Right atrium auricular region (tissue), 2 donors: ENCODE measurements at regions not wholly inside any gene's neighbourhood (a gene's known extent, or its start where the extent isn't known, plus 50 kb on each side); places are given as distances from the start of the nearest gene placed in this dataset.

Experiments
- DNase-seq: peaks from one replicate; pipeline ENCODE4 v3.0.0-alpha.2; 2019; ENCODE audit warnings: low spot score
- H3K27ac ChIP-seq, 2 donors: fragments of 200-600 bp; sonication (generic); 1 replicate in 1 of 2; 2 replicates in 1 of 2; pipeline ENCODE4 v1.5.1; 2016 to 2019
- H3K27me3 ChIP-seq, 2 donors: fragments of 200-600 bp; sonication (generic); one replicate each; pipeline versions ENCODE4 v1.5.1 to v1.6.0; 2017 to 2019
- H3K36me3 ChIP-seq: fragments of 200-600 bp; sonication (generic); one replicate; pipeline ENCODE4 v1.5.1; 2016
- H3K4me1 ChIP-seq, 2 donors: fragments of 200-600 bp; sonication (generic); one replicate each; pipeline versions ENCODE4 v1.5.1 to v1.6.0; 2017 to 2019
- H3K4me3 ChIP-seq, 2 donors: fragments of 200-600 bp; sonication (generic); 1 replicate in 1 of 2; 2 replicates in 1 of 2; pipeline ENCODE4 v1.5.1; 2017 to 2019; ENCODE audit warnings: mild to moderate bottlenecking in 1 of 2, moderate library complexity in 1 of 2
- H3K9me3 ChIP-seq, 2 donors: fragments of 200-600 bp; sonication (generic); one replicate each; pipeline ENCODE4 v1.5.1; 2019
- TF ChIP-seq, protein P1 (sequence below), 2 donors: fragments of 200-600 bp; sonication (generic); IDR thresholded peaks; one replicate each; pipeline ENCODE4 v1.5.1; 2019; ENCODE audit warnings: antibody characterized with exemption in 2 of 2

DNA sequence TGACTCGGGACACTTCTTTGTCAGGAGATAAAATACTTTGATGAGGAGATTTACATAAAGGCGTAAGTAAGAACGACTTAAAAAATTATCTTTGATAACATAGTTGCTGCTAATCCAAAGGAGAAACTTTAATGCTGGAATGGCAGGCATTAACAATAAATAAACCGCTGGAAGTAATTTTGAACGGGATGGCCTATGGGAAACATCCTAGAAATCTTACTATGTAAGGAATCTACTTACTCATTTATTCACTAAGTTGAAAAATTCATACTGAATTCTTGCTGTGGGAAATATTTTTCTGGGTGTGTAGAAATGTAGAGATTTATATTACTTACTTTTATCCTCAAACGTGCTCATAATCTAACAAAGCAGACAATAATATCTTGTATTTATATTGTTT, 425.7 kb upstream of the ZFP42 start:
- no peaks in the 10 kb centered on the region for H3K36me3 ChIP-seq
- H3K9me3 ChIP-seq = no peaks in the 10 kb centered on the region
- no peaks in the 10 kb centered on the region for H3K4me1 ChIP-seq
- H3K4me3 ChIP-seq = no peak overlapping the region
- TF ChIP-seq, protein P1, sequence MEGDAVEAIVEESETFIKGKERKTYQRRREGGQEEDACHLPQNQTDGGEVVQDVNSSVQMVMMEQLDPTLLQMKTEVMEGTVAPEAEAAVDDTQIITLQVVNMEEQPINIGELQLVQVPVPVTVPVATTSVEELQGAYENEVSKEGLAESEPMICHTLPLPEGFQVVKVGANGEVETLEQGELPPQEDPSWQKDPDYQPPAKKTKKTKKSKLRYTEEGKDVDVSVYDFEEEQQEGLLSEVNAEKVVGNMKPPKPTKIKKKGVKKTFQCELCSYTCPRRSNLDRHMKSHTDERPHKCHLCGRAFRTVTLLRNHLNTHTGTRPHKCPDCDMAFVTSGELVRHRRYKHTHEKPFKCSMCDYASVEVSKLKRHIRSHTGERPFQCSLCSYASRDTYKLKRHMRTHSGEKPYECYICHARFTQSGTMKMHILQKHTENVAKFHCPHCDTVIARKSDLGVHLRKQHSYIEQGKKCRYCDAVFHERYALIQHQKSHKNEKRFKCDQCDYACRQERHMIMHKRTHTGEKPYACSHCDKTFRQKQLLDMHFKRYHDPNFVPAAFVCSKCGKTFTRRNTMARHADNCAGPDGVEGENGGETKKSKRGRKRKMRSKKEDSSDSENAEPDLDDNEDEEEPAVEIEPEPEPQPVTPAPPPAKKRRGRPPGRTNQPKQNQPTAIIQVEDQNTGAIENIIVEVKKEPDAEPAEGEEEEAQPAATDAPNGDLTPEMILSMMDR (IDR thresholded peaks at IDR 0.05) = no peak
- no peak for DNase-seq
- no peaks in the 10 kb centered on the region for H3K27me3 ChIP-seq
- H3K27ac ChIP-seq = no peak overlapping the region

DNA sequence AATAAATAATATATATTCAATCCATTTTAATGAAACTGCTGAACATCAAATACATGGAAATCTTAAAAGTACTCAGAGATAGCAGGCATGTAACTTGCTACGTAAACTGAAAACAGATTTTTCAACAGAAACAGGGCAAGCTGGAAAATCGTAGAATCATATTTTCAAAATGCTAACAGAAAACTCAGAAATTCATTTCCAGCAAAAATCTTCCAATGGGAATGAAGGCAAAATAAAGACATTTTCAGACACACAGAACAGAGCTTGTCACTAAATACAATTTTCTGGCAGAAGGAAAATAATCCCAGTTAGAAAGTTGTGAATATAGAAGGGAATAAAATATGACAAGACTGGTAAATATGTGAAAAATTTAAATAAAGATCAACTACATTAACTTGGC, 419.9 kb upstream of the ZFP42 start:
- DNase-seq = no peak
- H3K27ac ChIP-seq = no peak overlapping the region
- H3K4me3 ChIP-seq = no peak overlapping the region
- H3K27me3 ChIP-seq = no peaks in the 10 kb centered on the region
- H3K4me1 ChIP-seq = no peaks in the 10 kb centered on the region
- TF ChIP-seq, protein P1 (IDR thresholded peaks at IDR 0.05) = no peak
- no peaks in the 10 kb centered on the region for H3K36me3 ChIP-seq
- no peaks in the 10 kb centered on the region for H3K9me3 ChIP-seq

DNA sequence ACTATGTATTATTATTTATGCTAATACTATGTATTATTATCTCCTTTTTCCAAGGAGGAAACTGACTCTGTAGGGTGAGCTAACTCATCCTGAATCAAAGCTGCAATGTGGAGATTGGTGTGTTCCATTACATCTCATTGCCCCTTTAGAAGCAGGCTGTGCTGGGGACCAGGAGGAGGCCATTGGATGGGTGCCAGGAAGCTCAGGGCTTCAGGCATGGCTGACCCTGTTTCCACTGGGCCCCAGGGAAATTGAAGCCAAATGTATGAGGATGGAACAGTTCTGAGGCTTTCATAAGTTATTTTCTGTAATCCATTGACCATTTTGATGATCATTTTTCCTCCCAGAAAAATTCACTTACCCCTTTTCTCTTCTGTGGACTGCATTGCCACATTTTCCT, 418.8 kb upstream of the ZFP42 start:
- no peaks in the 10 kb centered on the region for H3K27me3 ChIP-seq
- no peak overlapping the region for H3K27ac ChIP-seq
- H3K4me3 ChIP-seq = no peak overlapping the region
- no peak for DNase-seq
- H3K36me3 ChIP-seq = no peaks in the 10 kb centered on the region
- H3K9me3 ChIP-seq = no peaks in the 10 kb centered on the region
- TF ChIP-seq, protein P1 (IDR thresholded peaks at IDR 0.05) = no peak
- H3K4me1 ChIP-seq = no peaks in the 10 kb centered on the region

- Histone ChIP-seq H3K4me3 (no peak overlapping the region), H3K27ac (no peak overlapping the region), H3K9me3 (no peaks in the 10 kb centered on the region), H3K36me3 (no peaks in the 10 kb centered on the region), H3K27me3 (no peaks in the 10 kb centered on the region), H3K4me1 (no peaks in the 10 kb centered on the region)
- DNase-seq = no peak
- TF ChIP-seq, protein P1 (IDR thresholded peaks at IDR 0.05) = no peak
These were observed 417.6 kb upstream of the ZFP42 start for GRCh38 chr4:187577941-187578480.

DNA sequence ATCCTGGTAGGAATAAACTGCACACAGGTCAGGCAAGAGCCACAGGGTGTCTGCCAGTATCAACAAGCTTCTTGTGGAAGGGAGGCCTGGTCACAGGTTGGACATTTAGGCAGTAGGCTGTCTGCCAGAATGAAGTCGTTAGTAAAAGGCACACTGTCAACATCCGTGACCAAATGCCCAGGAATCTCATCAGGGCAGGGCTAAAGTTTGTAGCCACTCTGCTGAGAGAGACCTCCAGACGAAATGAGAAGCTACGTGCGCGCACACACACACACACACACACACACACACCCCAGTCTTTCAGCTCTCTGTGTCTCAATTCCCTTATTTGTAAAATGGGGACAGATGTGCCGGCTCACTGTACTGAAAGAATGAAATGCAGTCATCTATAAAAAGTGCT, 408.7 kb upstream of the ZFP42 start:
- Histone ChIP-seq H3K4me1 (no peaks in the 10 kb centered on the region), H3K9me3 (no peaks in the 10 kb centered on the region), H3K36me3 (no peaks in the 10 kb centered on the region), H3K27ac (no peak overlapping the region), H3K27me3 (no peaks in the 10 kb centered on the region), H3K4me3 (no peak overlapping the region)
- TF ChIP-seq, protein P1 (IDR thresholded peaks at IDR 0.05) = no peak
- no peak for DNase-seq

DNA sequence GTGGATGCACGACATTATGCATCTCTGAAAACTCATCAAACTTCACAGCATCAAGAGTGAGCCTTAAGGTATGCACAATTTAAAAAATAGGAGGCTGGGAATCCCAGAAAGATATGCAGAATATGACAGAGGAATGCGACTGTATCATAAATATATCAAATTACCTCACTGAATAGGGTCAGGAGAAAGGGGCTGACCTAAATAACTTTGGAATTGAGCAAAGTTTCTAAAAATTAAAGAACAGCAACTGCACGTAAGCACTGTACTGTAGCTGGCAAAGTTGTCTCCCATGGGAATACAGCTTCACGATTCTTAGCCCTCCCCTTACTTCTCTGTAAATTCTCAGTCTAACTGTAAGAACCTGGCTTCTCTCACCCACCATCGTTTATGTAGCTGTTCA, 397.4 kb upstream of the ZFP42 start:
- H3K9me3 ChIP-seq = no peaks in the 10 kb centered on the region
- no peaks in the 10 kb centered on the region for H3K27me3 ChIP-seq
- no peaks in the 10 kb centered on the region for H3K36me3 ChIP-seq
- TF ChIP-seq, protein P1 (IDR thresholded peaks at IDR 0.05) = no peak
- no peak overlapping the region for H3K27ac ChIP-seq
- DNase-seq = no peak
- H3K4me1 ChIP-seq = peaks cover 0 to 10% of the 10 kb centered on the region in 2 donors
- no peak overlapping the region for H3K4me3 ChIP-seq
